PC-9 (cell line): ENCODE measurements at regions not wholly inside any gene's neighbourhood (a gene's known extent, or its start where the extent isn't known, plus 50 kb on each side); places are given as distances from the start of the nearest gene placed in this dataset.
"Not testable (repeated sequence)": the region's sequence is repeated elsewhere in the genome, so short reads cannot be mapped to it uniquely, and the experiment has no call there.

Source experiments
- BruUV-seq: library from RNA; stranded (reverse); fragments of 400-500 nt; replicated peaks from 2 replicates; lab custom pipeline; 2021; lab: Mats Ljungman, UMichigan
- CTCF ChIA-PET: fragments of 300-600 bp; sonication (Branson Sonifier 250); formaldehyde crosslinking; loops from one replicate; lab custom pipeline; 2022; ENCODE audit warnings: antibody characterized with exemption; lab: Charles Lee
- POLR2A ChIA-PET: fragments of 300-600 bp; sonication (Branson Sonifier 250); formaldehyde crosslinking; loops from one replicate; lab custom pipeline; 2022; ENCODE audit warnings: antibody characterized with exemption; ENCODE audit not compliant: unreplicated experiment; lab: Charles Lee
- DNase-seq, 2 experiments: peaks; one replicate each; pipeline versions ENCODE4 v3.0.0 to v3.0.0-alpha.2; 2015 to 2022; ENCODE audit warnings: mixed read lengths in 1 of 2
- H2AFZ ChIP-seq: fragments of 200-600 bp; sonication (generic); 2 replicates; pipeline ENCODE4 v1.8.1; 2017; ENCODE audit warnings: antibody characterized with exemption
- H3F3A ChIP-seq: fragments of 200-600 bp; sonication (generic); 2 replicates; pipeline ENCODE4 v1.8.1; 2017; ENCODE audit warnings: antibody characterized with exemption, mild to moderate bottlenecking, low read depth; ENCODE audit not compliant: insufficient read depth
- H3K27ac ChIP-seq: fragments of 200-600 bp; sonication (generic); 2 replicates; pipeline ENCODE4 v1.6.1; 2016; ENCODE audit warnings: mixed run types
- H3K27me3 ChIP-seq: fragments of 200-600 bp; sonication (generic); 2 replicates; pipeline ENCODE4 v1.6.1; 2016; ENCODE audit warnings: low read depth, mixed run types; ENCODE audit not compliant: insufficient read depth
- H3K36me3 ChIP-seq: fragments of 200-600 bp; sonication (generic); 2 replicates; pipeline ENCODE4 v1.6.1; 2016; ENCODE audit warnings: low read depth, mixed run types
- H3K4me1 ChIP-seq: fragments of 200-600 bp; sonication (generic); replicated peaks from 2 replicates; pipeline ENCODE4 v1.6.1; 2016; ENCODE audit warnings: mixed run types; ENCODE audit not compliant: insufficient read depth
- H3K4me2 ChIP-seq: fragments of 200-600 bp; sonication (generic); 2 replicates; pipeline ENCODE4 v1.6.1; 2017; ENCODE audit warnings: mixed run types
- H3K4me3 ChIP-seq: fragments of 200-600 bp; sonication (generic); 2 replicates; pipeline ENCODE4 v1.6.1; 2016; ENCODE audit warnings: mixed run types
- H3K79me2 ChIP-seq: fragments of 200-600 bp; sonication (generic); 2 replicates; pipeline ENCODE4 v1.6.1; 2017; ENCODE audit warnings: low read depth, mixed run types
- H3K9me2 ChIP-seq: fragments of 200-600 bp; sonication (generic); 2 replicates; pipeline ENCODE4 v1.8.1; 2017; ENCODE audit warnings: mild to moderate bottlenecking; ENCODE audit not compliant: insufficient read depth
- H3K9me3 ChIP-seq: fragments of 200-600 bp; sonication (generic); 2 replicates; pipeline ENCODE4 v1.8.1; 2016; ENCODE audit warnings: low read depth; ENCODE audit not compliant: insufficient read depth
- H4K20me1 ChIP-seq: fragments of 200-600 bp; sonication (generic); 2 replicates; pipeline ENCODE4 v1.8.1; 2017; ENCODE audit not compliant: insufficient read depth
- CTCF ChIP-seq: fragments of 200-600 bp; sonication (generic); conservative IDR thresholded peaks from 2 replicates; pipeline ENCODE4 v1.6.1; 2017; ENCODE audit warnings: mixed run types, antibody characterized with exemption, mild to moderate bottlenecking, moderate library complexity
- EZH2 ChIP-seq: fragments of 200-600 bp; sonication (generic); IDR thresholded peaks from 2 replicates; pipeline ENCODE4 v1.8.0; 2017; ENCODE audit warnings: antibody characterized with exemption, low read depth
- intact Hi-C: fragments of 100-400 bp; cut with micrococcal nuclease; formaldehyde crosslinking; loops from one replicate; pipeline ENCODE4 v1.10.0; 2022; ENCODE audit not compliant: unreplicated experiment

DNA sequence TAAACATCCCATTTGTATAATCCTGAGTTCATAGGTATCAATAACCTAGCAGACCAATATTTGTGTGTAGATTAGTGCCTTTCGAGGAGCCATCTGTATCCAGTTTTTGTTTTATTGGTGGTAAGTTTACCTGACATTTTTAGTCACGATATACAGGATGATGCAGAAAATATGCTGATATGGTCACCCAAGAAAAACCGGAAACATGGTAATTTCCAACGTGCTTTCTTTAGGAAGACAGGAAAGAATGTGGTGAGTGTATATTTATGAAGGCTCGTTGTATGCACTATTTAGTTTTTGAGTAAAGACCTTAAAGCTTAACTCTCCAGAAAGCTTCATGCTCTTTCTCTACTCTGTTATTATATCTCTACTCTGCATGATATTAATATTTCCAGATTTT is 180.2 kb upstream of the PHACTR1 start:
- Histone ChIP-seq H2AFZ (no peak overlapping the region), H3K36me3 (no peaks in the 10 kb centered on the region), H3K9me3 (no peaks in the 10 kb centered on the region), H3K27ac (no peak overlapping the region), H3K27me3 (no peaks in the 10 kb centered on the region), H4K20me1 (no peaks in the 10 kb centered on the region), H3K4me2 (no peak overlapping the region), H3F3A (no peaks in the 10 kb centered on the region), H3K9me2 (no peaks in the 10 kb centered on the region), H3K79me2 (no peaks in the 10 kb centered on the region), H3K4me1 (no peaks in the 10 kb centered on the region), H3K4me3 (no peak overlapping the region)
- ChIA-PET CTCF (no interaction called here), POLR2A (no interaction called here)
- no peak for TF ChIP-seq CTCF
- DNase-seq = no peak
- BruUV-seq = no TSS peak
- intact Hi-C loops = no loop called here

DNA sequence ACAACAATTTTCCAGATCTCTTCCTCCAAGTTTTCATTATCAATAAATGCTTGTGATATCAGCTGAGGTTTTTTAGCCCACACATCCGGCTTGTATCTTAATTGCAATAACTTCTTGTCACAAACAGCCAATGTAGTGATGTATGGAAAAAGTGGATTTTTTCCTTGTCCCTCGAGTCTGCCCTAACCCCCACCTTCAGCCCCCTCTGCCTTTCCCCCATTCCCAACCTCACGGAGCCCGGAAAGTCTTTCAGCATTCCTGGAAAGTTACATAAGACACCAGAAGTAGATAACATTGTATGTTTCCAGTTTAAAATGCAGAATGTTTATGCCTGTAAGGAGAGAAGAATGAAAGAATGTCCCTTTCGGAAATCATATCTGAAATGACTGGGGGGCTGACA is 179.2 kb upstream of the PHACTR1 start:
- CTCF ChIA-PET = no interaction called here
- DNase-seq = no peak
- Histone ChIP-seq H3K4me1 (no peaks in the 10 kb centered on the region), H3K79me2 (no peaks in the 10 kb centered on the region), H3K4me3 (no peak overlapping the region), H4K20me1 (no peaks in the 10 kb centered on the region), H3K36me3 (no peaks in the 10 kb centered on the region), H3K4me2 (no peak overlapping the region), H3K9me3 (no peaks in the 10 kb centered on the region), H3K9me2 (no peaks in the 10 kb centered on the region), H3F3A (no peaks in the 10 kb centered on the region), H3K27me3 (no peaks in the 10 kb centered on the region), H3K27ac (no peak overlapping the region), H2AFZ (no peak overlapping the region)
- intact Hi-C loops = no loop called here
- BruUV-seq = no TSS peak
- POLR2A ChIA-PET = no interaction called here
- TF ChIP-seq CTCF = no peak
- no peak for TF ChIP-seq EZH2

DNA sequence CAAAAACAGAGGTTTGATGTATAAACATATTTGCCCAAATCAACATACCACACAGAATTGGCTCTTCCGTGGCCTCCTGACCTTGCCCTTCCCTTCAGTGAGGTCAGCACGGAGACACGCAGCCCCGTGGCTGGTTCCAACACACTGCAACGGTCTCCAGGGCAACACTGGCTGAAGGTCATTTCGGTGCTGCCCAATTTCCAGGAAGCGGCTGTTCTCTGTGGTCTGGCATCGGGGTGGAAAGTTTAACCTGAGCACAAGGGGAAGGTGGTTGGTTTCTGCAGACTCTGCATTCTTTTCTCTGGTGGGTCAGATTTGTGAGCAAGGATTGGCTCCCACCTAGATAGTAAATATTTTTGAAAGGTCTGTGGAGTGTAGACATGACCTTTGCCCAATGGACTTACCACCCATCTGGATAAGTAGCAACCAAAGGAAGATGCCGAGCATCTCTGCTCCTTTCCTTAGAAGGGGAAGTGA is 177.6 kb upstream of the PHACTR1 start:
- Histone ChIP-seq H3K4me1 (no peaks in the 10 kb centered on the region), H3K4me2 (no peak overlapping the region), H4K20me1 (no peaks in the 10 kb centered on the region), H3K9me3 (no peaks in the 10 kb centered on the region), H3K27ac (no peak overlapping the region), H3K79me2 (no peaks in the 10 kb centered on the region), H2AFZ (no peak overlapping the region), H3K36me3 (no peaks in the 10 kb centered on the region), H3F3A (no peaks in the 10 kb centered on the region), H3K4me3 (no peak overlapping the region), H3K27me3 (no peaks in the 10 kb centered on the region), H3K9me2 (no peaks in the 10 kb centered on the region)
- ChIA-PET CTCF (no interaction called here), POLR2A (no interaction called here)
- TF ChIP-seq EZH2 (no peak), CTCF (no peak)
- intact Hi-C loops = no loop called here
- BruUV-seq = no TSS peak
- DNase-seq = peak in 1 of 2 experiments; percentile 2

DNA sequence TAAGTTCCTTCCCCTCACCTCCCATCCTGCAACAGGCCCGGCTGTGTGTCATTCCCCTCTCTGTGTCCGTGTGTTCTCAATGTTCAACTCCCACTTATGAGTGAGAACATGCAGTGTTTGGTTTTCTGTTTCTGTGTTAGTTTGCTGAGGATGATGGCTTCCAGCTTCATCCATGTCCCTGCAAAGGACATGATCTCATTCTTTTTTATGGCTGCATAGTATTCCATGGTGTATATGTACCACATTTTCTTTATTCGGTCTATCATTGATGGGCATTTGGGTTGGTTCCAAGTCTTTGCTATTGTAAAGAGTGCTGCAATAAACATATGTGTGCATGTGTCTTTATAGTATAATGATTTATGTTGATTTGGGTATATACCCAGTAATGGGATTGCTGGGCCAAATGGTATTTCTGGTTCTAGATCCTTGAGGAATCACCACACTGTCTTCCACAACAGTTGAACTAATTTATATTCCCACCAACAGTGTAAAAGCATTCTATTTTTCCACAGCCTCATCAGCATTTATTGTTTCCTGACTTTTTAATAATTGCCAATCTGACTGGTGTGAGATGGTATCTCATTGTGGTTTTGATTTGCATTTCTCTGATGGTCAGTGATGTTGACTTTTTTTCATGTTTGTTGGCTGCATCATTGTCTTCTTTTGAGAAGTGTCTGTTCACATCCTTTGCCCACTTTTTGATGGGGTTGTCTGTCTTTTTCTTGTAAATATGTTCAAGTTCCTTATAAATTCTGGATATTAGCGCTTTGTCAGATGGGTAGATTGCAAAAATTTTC is 174.1 kb upstream of the PHACTR1 start:
- H3K27ac ChIP-seq, H3K27me3 ChIP-seq, H3K4me2 ChIP-seq, H3K4me3 ChIP-seq, H3K9me2 ChIP-seq, H3K36me3 ChIP-seq, CTCF ChIA-PET, BruUV-seq, H3K79me2 ChIP-seq, H3K9me3 ChIP-seq, H2AFZ ChIP-seq, POLR2A ChIA-PET, H4K20me1 ChIP-seq, DNase-seq, intact Hi-C loops: not testable (repeated sequence)
- Histone ChIP-seq H3K4me1 (peaks cover 16% of the 10 kb centered on the region), H3F3A (peaks cover 10% of the 10 kb centered on the region)
